ENCODE measurements at regions not wholly inside any gene's neighbourhood (a gene's known extent, or its start where the extent isn't known, plus 50 kb on each side); places are given as distances from the start of the nearest gene placed in this dataset.

DNA sequence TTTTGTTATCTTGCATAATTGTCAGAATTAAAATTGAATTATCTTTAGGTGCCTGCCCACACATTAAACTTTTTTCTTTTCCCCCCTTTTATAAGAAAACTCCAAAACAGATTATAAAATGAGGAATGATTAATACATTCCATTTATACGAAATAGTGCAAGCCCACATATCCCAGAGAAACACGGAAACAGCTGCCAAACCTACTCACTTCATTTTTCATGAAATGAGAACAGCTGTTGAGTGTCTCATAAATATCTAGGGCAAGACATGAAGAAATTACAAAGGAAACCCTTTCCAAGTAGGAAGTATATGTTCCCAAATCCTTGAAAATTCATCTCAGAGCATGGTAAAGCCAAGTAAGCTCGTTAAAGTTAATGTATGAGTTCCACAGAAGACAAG is 459.4 kb upstream of the NMUR2 start:
- DNase-seq (ENCODE audit: low spot score): no peak

- no peak for DNase-seq (ENCODE audit: low spot score)
Measured at GRCh38 chr5:152864991-152865390, 459.9 kb upstream of the NMUR2 start.

DNA sequence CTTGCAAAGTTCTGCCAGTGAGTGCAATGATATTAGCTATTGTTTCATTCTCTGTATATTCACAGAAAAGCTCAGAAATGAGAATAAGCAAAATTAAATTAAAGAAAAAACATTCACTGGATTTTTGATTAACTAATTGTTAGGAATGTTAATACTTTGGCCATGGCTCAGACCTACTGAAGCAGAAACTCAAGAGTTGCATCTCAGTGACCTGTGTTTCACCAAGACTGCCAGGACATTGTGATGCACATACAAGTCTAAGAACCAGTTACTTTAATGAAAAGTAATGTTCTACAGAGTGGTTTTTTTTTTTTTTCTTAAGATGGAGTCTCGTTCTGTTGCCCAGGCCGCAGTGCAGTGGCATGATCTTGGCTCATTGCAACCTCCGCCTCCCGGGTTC is 464.9 kb upstream of the NMUR2 start:
- no peak for DNase-seq (ENCODE audit: low spot score)

GRCh38 chr5:152882621-152883020 is 477.5 kb upstream of the NMUR2 start:
- no peak for DNase-seq (ENCODE audit: low spot score)

DNA sequence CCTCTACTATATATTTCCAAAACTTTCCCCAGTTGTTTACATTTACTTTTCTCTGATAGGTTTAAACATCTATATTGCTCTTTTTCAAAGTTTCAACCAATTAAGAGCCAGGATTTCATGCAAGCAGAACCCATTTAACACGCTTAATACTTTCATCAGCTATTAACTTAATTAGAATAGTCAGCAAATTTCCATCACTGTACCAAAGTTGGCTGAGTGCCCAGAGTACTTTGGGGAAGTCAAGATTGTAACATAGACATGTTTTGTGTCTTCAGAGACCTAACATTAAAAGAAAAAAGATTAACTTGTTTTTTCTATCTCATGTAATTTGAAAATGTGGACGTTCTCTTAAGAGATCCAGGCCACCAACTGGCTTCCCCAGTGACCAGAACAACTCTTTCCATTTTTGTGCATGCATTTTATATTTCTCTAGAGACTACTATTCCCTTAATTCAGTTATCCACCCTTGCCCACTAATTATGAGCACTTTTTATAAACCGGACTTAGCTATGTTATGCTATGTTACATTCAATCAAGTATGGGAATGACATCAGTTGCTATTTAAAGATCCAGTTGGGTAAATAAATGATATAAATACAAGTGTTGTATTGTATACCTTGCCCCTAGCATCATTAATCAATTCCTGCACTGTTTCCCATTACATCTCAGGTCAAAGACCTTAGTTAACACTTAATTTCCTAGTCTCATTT is 478.1 kb upstream of the NMUR2 start:
- DNase-seq (ENCODE audit: low spot score): no peak

- no peak for DNase-seq (ENCODE audit: low spot score)
Measured at GRCh38 chr5:152884006-152884405, 478.9 kb upstream of the NMUR2 start.

DNA sequence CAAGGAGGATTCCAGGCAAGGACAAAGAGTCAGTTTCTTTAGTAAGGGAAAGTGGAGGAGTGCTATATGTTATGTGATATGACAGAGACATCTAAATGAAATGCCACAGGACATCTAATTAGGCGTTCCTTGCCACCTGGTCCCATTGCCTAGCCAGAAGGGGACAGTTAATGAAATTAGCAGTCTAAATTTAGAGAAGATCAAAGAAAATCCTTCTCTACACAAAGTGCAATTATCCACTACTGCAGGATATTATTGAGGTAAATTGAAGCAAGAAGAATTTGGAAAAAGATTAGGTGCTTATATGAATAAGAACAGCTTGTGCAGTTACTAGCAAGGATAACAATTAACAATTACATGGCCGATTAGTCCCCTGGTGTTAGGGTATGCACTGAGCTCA is 495.3 kb upstream of the NMUR2 start:
- DNase-seq (ENCODE audit: low spot score): no peak

DNA sequence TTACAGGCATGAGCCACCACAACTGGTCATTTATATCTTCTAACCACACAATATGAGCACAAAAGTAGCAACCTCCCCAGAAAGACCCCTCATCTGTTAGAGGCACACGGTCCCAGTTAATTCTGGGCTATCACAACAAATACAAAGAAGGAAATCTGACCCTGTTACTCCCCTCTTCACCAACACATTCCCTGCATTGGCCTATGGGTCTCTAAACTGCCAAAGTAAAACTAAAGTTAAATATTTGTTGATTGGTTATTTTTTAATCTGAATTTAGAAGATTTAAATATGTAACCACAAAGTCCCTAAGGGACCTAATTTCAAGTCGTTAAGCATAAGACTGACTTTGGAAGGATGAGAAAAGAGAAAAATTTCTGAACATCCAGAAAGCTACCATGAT is 496.7 kb upstream of the NMUR2 start:
- no peak for DNase-seq (ENCODE audit: low spot score)

DNA sequence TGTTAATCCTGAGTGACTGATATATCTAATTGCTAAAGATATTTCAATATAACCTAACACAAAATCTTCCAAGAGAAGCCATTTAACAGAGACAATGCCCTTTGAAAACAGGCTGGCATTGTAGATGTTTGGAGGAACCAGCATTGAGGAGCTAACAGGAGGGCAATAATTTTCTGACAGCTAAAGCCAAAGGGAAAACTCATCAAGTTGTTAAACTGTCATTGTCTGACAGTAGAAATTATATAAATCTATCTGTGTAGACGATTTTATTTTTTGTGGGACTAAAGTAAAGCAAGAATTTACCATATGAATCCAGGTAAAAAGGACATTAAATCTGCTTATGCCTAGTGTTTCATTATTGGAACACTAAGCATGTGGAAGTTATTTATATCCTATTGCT is 500.2 kb upstream of the NMUR2 start:
- DNase-seq (ENCODE audit: low spot score): no peak

DNA sequence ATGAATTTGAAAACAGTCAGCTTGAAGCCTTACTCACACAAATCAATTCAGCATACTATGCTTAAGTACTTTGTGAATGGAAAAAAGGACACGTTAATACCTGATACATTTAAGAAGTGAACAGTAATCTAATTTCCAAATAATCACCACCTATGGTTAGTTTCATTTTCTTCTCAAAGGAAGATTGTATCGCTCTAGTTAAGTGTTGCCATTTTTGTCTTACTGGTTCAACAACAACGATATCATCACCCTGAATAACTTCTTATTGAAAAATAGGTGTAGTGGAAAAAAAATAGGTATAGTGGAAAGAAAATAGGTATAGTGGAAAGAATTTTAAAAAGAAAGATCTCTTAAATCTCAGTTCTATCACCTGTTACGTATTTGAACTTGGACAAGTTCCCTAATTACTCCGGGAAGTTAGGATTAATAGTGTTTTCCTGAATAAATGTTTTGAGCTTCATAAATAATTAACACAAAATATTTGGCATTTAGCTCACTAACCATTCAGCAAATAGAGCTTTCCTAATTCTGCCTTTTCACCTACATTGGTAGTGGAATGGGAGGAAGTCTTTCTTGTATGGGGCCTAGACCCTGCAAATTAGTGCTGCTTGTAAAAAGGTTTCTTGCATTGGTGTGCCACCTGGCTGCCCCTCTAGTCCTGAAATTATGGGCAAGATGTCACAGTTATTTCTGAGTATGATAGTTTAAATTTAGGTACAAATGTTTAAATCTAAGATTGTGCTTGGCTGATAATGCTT is 502.6 kb upstream of the NMUR2 start:
- DNase-seq (ENCODE audit: low spot score): no peak

DNA sequence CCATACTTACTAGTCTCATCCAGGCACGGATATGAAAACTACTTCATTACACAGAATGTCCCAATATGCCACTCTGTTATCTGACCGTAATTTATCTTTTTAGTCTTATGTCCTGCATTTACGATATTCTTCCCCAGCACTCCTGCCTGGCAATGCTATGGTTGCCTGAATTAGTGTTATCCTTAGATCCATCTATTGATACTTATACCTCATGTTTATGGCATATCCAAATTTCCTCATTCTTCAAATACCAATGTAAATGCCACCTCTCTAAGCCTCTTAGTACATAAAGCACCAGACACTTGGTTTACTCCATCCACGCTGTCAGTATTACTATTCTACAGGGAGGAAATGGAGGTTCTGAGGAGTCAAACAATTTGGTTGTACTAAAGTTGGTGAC is 507.8 kb upstream of the NMUR2 start:
- no peak for DNase-seq (ENCODE audit: low spot score)

GRCh38 chr5:152932621-152933020 is 527.5 kb upstream of the NMUR2 start:
- no peak for DNase-seq (ENCODE audit: low spot score)

DNA sequence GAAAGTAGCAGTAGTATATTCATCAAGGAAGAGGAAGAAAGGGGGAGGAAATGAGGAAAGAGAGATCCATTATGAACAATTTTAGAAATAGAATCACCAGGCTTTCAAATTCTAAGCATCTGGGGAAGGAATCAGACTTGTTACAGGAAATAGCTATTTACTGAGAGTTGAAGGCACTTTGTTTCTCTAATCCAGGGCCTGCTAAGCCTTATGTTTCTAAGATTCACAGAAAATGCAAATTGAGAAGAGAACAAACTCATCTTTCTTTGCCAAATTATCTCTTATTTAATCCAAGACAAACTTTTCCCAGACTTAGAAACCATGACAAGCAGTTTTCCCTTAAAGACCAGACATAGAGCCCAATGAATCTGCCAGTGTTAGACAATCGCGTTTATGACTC is 528.0 kb upstream of the NMUR2 start:
- no peak for DNase-seq (ENCODE audit: low spot score)

DNA sequence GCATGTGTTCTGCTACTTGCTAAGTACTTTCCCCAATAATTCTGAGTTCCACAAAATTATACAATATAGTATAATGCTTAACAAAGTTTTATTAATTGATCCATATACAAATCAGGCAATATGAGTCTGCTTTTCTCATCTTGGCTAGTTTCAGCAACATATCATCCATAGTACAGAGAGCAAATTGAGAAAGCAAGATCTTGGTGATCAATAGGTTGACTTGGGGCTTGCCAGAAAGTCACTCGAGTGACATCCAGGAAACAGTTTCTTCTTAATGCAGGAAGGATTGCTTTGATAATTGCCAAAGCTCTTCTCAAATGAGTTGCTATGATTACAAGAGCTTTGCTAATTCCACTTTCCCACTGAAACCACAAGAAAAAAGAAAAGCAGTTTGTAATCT is 533.6 kb upstream of the NMUR2 start:
- no peak for DNase-seq (ENCODE audit: low spot score)

DNA sequence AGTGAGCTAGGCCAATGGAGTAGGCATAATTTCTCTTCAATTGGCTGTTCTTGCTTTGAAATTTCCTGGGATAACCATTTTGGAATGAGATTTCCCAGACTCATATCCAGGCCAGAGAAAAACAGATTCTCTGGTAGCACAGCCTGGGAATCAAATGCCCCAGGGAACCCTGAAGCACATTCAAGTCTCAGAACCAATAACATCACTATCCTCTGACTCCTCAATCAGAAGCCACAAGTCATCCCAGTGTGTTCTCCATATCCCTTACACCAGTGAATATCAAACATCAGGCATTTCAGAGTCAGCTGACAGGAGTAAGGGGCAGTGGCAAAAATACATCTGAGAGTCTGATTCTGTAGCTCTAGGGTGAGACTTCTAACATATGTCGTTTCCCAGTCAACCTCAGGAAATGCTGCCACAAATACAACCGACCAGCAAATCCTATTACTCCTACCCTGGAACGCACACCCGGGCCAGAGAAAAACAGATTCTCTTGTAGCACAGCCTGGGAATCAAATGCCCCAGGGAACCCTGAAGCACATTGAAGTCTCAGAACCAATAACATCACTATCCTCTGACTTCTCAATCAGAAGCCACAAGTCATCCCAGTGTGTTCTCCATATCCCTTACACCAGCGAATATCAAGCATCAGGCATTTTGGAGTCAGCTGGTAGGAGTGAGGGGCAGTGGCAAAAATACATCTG is 537.7 kb upstream of the NMUR2 start:
- no peak for DNase-seq (ENCODE audit: low spot score)

GRCh38 chr5:152953788-152954483 is 536.5 kb upstream of the GRIA1 start:
- DNase-seq (ENCODE audit: low spot score): no peak

DNA sequence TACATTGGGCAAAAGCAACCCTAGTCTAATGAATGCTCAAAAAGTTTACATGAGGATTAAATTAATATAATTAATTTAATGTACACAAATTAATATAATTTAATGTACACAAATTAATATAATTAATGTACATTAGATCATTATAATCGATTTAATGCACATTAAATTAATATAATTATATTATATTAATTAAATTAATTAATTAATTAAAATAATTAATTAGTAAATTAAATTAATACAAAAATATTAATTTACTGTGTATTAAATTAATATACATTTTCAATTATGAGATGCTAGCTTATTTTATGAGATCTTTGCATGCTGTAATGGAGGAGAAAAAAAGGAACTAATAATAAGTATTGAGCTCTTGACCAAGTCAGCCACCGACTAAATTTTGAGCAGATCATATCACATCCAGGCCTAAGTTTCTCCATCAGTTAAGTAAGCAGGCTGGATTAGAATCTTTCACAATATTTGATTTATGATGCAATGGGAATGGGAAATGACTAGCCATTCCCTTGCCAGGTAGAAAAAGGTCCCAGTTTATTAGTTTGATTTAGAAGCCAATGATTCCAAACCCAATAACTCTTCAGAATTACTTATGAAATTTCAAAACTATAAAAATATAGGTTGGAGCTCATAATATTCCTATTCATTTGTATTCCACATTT is 533.4 kb upstream of the GRIA1 start:
- no peak for DNase-seq (ENCODE audit: low spot score)

DNA sequence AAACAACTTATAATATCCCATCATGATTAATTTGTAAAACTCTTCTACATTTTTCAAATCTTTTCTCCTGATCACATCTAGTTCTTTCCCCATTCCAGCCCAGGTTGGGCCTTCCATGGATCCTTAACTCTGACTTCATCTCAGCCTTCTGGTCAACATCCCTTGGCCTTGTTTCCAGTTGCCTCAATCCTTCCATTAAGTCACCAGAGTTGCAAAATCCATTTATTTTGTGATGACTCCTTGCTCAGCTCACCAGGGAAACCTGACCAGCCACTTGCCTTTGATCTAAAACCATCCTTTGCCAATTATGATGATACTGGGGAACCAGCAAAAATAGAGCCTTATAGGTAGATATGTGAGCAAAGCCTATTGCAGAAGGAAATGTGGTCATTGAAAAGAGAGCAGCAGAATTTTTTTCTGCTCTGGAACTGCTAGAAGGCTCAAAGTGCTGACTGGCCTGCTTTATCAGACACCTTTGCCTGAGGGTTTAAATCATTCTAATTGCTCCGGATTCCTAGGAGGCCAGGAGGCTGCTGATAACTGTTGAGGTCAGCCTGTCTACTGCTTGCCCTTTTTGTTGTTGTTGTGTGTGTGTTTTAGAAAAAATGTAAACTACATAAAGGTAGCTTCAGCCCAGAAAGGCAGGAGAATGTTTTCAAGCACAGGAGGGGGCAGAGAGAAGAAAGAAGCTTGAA is 512.2 kb upstream of the GRIA1 start:
- DNase-seq (ENCODE audit: low spot score): no peak

DNA sequence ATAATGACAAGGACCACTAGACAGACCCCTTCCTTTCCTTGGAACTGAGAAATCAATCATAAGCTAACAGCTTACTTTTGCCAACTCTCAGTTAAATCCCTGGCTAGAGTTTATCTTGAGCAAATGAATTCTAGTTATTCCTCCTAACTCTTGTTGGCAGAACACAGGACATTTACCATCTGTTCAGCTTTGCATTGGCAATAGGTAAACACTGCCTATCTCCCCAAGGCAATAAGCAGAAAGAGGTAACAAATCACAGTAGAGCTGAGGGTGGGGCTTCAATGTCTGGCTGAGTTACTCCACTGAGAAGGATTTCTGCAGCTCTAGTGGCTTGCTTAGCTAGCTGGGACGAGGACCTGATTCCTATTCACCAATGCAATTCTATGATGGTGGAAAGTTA is 503.3 kb upstream of the GRIA1 start:
- no peak for DNase-seq (ENCODE audit: low spot score)

- DNase-seq (ENCODE audit: low spot score): no peak
Measured at GRCh38 chr5:152990217-152990616, 500.3 kb upstream of the GRIA1 start.

DNA sequence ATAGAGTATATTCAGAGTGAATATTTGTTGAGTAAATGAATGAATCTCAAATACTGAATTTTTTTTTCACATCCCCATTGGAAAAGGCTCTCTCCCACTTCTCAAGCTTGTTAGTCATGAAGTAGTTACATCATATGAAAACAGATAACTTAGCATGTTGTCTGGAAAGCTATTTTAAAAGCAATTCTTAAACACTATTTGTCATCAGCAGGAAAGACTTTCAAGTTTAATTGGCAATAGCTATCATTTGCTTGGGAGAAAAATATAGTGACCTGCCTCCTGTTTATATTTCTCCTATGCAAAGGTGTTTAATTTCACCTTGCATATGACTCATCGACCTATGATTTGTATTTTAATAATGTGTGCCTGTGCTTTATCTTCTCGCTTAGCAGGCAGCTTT is 499.8 kb upstream of the GRIA1 start:
- no peak for DNase-seq (ENCODE audit: low spot score)

All from A172 (cell line).